H1 (cell line): ENCODE measurements at regions not wholly inside any gene's neighbourhood (a gene's known extent, or its start where the extent isn't known, plus 50 kb on each side); places are given as distances from the start of the nearest gene placed in this dataset.

Experiments
- CTCF ChIA-PET: fragments of 300-600 bp; sonication (Branson Sonifier 250); formaldehyde crosslinking; loops from one replicate; lab custom pipeline; 2021; ENCODE audit not compliant: partially characterized antibody; lab: Charles Lee
- POLR2A ChIA-PET: fragments of 300-600 bp; sonication (Branson Sonifier 250); formaldehyde crosslinking; loops from one replicate; lab custom pipeline; 2021; ENCODE audit warnings: inconsistent platforms; ENCODE audit not compliant: partially characterized antibody; lab: Charles Lee
- DNase-seq, 2 experiments: peaks; one replicate each; pipeline versions ENCODE4 v3.0.0 to v3.0.0-alpha.2; 2010 to 2022; ENCODE audit warnings: low spot score in 2 of 2, low read depth in 1 of 2, mixed read lengths in 1 of 2
- FAIRE-seq: peaks from 2 replicates; lab custom pipeline; 2011; peaks lifted over from hg19 to GRCh38; lab: Jason Lieb, UNC
- H2AFZ ChIP-seq: 2 replicates; pipeline ENCODE4 v1.8.1; 2012; ENCODE audit warnings: low read length, inconsistent platforms
- H2AK5ac ChIP-seq: 2 replicates; pipeline ENCODE4 v1.6.1; 2013; ENCODE audit warnings: low read depth, low read length
- H2BK120ac ChIP-seq: replicated peaks from 2 replicates; pipeline ENCODE3; 2013; ENCODE audit warnings: low read depth, low read length, inconsistent platforms
- H2BK12ac ChIP-seq: 2 replicates; pipeline ENCODE4 v1.6.1; 2013; ENCODE audit warnings: low read depth, low read length
- H2BK15ac ChIP-seq: 2 replicates; pipeline ENCODE4 v1.6.1; 2013; ENCODE audit warnings: low read length
- H2BK20ac ChIP-seq: 2 replicates; pipeline ENCODE4 v1.6.1; 2013; ENCODE audit warnings: low read length
- H2BK5ac ChIP-seq: 2 replicates; pipeline ENCODE4 v1.6.1; 2013; ENCODE audit warnings: low read depth, low read length
- H3K14ac ChIP-seq: 2 replicates; pipeline ENCODE4 v1.6.1; 2013; ENCODE audit warnings: inconsistent platforms; ENCODE audit not compliant: insufficient read length
- H3K18ac ChIP-seq: 2 replicates; pipeline ENCODE4 v1.6.1; 2013; ENCODE audit warnings: low read length; ENCODE audit errors: extremely low read depth
- H3K23ac ChIP-seq: 2 replicates; pipeline ENCODE4 v1.6.1; 2013; ENCODE audit warnings: inconsistent platforms; ENCODE audit not compliant: insufficient read length
- H3K23me2 ChIP-seq: 2 replicates; pipeline ENCODE4 v1.6.1; 2013; ENCODE audit warnings: low read depth, low read length
- H3K27ac ChIP-seq: 2 replicates; pipeline ENCODE4 v1.6.1; 2011; ENCODE audit warnings: low read depth, low read length, inconsistent platforms
- H3K27me3 ChIP-seq, 4 experiments: replicated peaks in 1 of 4; 1 replicate in 1 of 4; 2 replicates in 3 of 4; pipeline versions ENCODE4 v1.6.1 to v1.8.1; 2011 to 2013; ENCODE audit warnings: low read length in 3 of 4, mild to moderate bottlenecking in 3 of 4, inconsistent platforms in 2 of 4, mixed read lengths in 2 of 4, moderate library complexity in 1 of 4; ENCODE audit not compliant: control insufficient read depth in 3 of 4, insufficient read depth in 3 of 4; ENCODE audit errors: extremely low read depth in 1 of 4
- H3K36me3 ChIP-seq, 4 experiments: 2 replicates each; pipeline versions ENCODE4 v1.6.1 to v1.8.1; 2011 to 2013; ENCODE audit warnings: mild to moderate bottlenecking in 4 of 4, low read length in 3 of 4, moderate library complexity in 2 of 4, control low read depth in 1 of 4, inconsistent platforms in 1 of 4; ENCODE audit not compliant: insufficient read depth in 4 of 4, control insufficient read depth in 2 of 4
- H3K4ac ChIP-seq: replicated peaks from 2 replicates; pipeline ENCODE3; 2013; ENCODE audit warnings: low read length, low read depth, mixed read lengths, inconsistent platforms; ENCODE audit not compliant: insufficient read length
- H3K4me1 ChIP-seq, 4 experiments: replicated peaks in 1 of 4; 1 replicate in 1 of 4; 2 replicates in 3 of 4; pipeline versions ENCODE4 v1.6.1 to v1.8.1; 2011 to 2013; ENCODE audit warnings: low read length in 3 of 4, inconsistent platforms in 2 of 4, mixed read lengths in 1 of 4; ENCODE audit not compliant: insufficient read depth in 4 of 4, control insufficient read depth in 3 of 4
- H3K4me2 ChIP-seq, 2 experiments: 2 replicates each; pipeline versions ENCODE4 v1.6.1 to v1.8.1; 2011 to 2013; ENCODE audit warnings: low read depth in 2 of 2, low read length in 2 of 2, control low read depth in 1 of 2, inconsistent platforms in 1 of 2, mild to moderate bottlenecking in 1 of 2; ENCODE audit not compliant: insufficient read depth in 1 of 2
- H3K4me3 ChIP-seq, 4 experiments: fragments of 200-600, 300-600 bp in 1 of 4; sonication (generic), shearing (Covaris generic), sonication (Bioruptor Twin) in 1 of 4; 2 replicates each; pipeline versions ENCODE4 v1.5.1 to v1.8.1; 2011 to 2016; ENCODE audit warnings: low read length in 4 of 4, low read depth in 3 of 4, control low read depth in 2 of 4, inconsistent platforms in 2 of 4, mild to moderate bottlenecking in 2 of 4, mixed read lengths in 1 of 4, moderate library complexity in 1 of 4; ENCODE audit not compliant: insufficient read depth in 2 of 4; ENCODE audit errors: extremely low read depth in 1 of 4
- H3K56ac ChIP-seq: replicated peaks from 2 replicates; pipeline ENCODE3; 2013; ENCODE audit warnings: low read depth, mild to moderate bottlenecking, mixed read lengths, low read length, inconsistent platforms; ENCODE audit not compliant: insufficient read length
- H3K79me1 ChIP-seq: 2 replicates; pipeline ENCODE4 v1.6.1; 2013; ENCODE audit warnings: low read depth, low read length, control low read depth
- H3K79me2 ChIP-seq, 2 experiments: 2 replicates each; pipeline versions ENCODE4 v1.6.1 to v1.8.1; 2012 to 2013; ENCODE audit warnings: low read length in 2 of 2, mild to moderate bottlenecking in 2 of 2, inconsistent platforms in 1 of 2; ENCODE audit not compliant: insufficient read depth in 2 of 2, control insufficient read depth in 1 of 2
- H3K9ac ChIP-seq, 4 experiments: replicated peaks in 1 of 4; 1 replicate in 1 of 4; 2 replicates in 3 of 4; pipeline versions ENCODE4 v1.6.1 to v1.8.1; 2011 to 2013; ENCODE audit warnings: low read depth in 3 of 4, low read length in 3 of 4, control low read depth in 2 of 4, mild to moderate bottlenecking in 2 of 4, moderate library complexity in 2 of 4, inconsistent platforms in 1 of 4; ENCODE audit errors: extremely low read depth in 1 of 4
- H3K9me3 ChIP-seq, 2 experiments: 2 replicates each; pipeline versions ENCODE4 v1.6.1 to v1.8.1; 2012 to 2013; ENCODE audit warnings: mild to moderate bottlenecking in 2 of 2, moderate library complexity in 2 of 2, control low read depth in 1 of 2, inconsistent platforms in 1 of 2, low read depth in 1 of 2, low read length in 1 of 2, mixed read lengths in 1 of 2; ENCODE audit not compliant: insufficient read depth in 2 of 2
- H4K20me1 ChIP-seq, 2 experiments: replicated peaks in 1 of 2; 2 replicates each; pipeline versions ENCODE3 to v1.8.1; 2011 to 2013; ENCODE audit warnings: inconsistent platforms in 2 of 2, low read length in 2 of 2, mild to moderate bottlenecking in 1 of 2; ENCODE audit not compliant: insufficient read depth in 2 of 2, control insufficient read depth in 1 of 2
- H4K5ac ChIP-seq: 2 replicates; pipeline ENCODE4 v1.6.1; 2013; ENCODE audit warnings: low read length, low read depth, mixed read lengths, inconsistent platforms; ENCODE audit not compliant: insufficient read length
- H4K8ac ChIP-seq: 2 replicates; pipeline ENCODE4 v1.8.0; 2013; ENCODE audit warnings: mild to moderate bottlenecking, moderate library complexity, low read length, inconsistent platforms; ENCODE audit not compliant: insufficient read depth; ENCODE audit errors: extremely low read depth
- H4K91ac ChIP-seq: replicated peaks from 2 replicates; pipeline ENCODE3; 2013; ENCODE audit warnings: low read length, mixed read lengths, inconsistent platforms; ENCODE audit not compliant: insufficient read length
- CREB1 ChIP-seq: IDR thresholded peaks from 2 replicates; pipeline ENCODE4 v1.6.1; 2012; ENCODE audit warnings: inconsistent platforms
- GTF2F1 ChIP-seq: IDR thresholded peaks from 2 replicates; pipeline ENCODE4 v1.6.1; 2012; ENCODE audit warnings: low read depth, low read length, improper control_type of control experiment, borderline replicate concordance
- JUND ChIP-seq: IDR thresholded peaks from 2 replicates; pipeline ENCODE4 v1.6.1; 2011; ENCODE audit warnings: mild to moderate bottlenecking, improper control_type of control experiment, low read length
- KDM1A ChIP-seq: fragments of 200-600, 300-600 bp; sonication (generic); IDR thresholded peaks from 2 replicates; pipeline ENCODE4 v1.7.1; 2016; ENCODE audit warnings: mild to moderate bottlenecking, low read length, borderline replicate concordance
- NRF1 ChIP-seq: IDR thresholded peaks from 2 replicates; pipeline ENCODE4 v1.6.1; 2011; ENCODE audit warnings: mild to moderate bottlenecking, low read depth, low read length, improper control_type of control experiment
- POU5F1 ChIP-seq: IDR thresholded peaks from 2 replicates; pipeline ENCODE4 v1.6.1; 2011; ENCODE audit warnings: low read depth, mild to moderate bottlenecking, low read length, moderate library complexity
- SP2 ChIP-seq: IDR thresholded peaks from 2 replicates; pipeline ENCODE4 v1.6.1; 2012; ENCODE audit warnings: mild to moderate bottlenecking, low read length, inconsistent platforms
- SP4 ChIP-seq: IDR thresholded peaks from 2 replicates; pipeline ENCODE4 v1.6.1; 2012; ENCODE audit warnings: low read length, inconsistent platforms
- TAF7 ChIP-seq: optimal IDR thresholded peaks from 2 replicates; pipeline ENCODE3; 2011; ENCODE audit warnings: low read depth, mild to moderate bottlenecking, inconsistent platforms, low read length, moderate library complexity, borderline replicate concordance
- WGBS, 2 experiments: shearing (Covaris generic) in 1 of 2; methylation state at CpG; one replicate each; pipeline versions ENCODE4 v1.1.6 to v1.1.7; 2013 to 2015; ENCODE audit warnings: low lambda C conversion rate in 2 of 2, mixed read lengths in 2 of 2, inconsistent platforms in 1 of 2, low coverage in 1 of 2, missing lambda C conversion rate in 1 of 2; ENCODE audit not compliant: insufficient replicate concordance in 2 of 2, insufficient coverage in 1 of 2, insufficient read length in 1 of 2; ENCODE audit errors: extremely low coverage in 1 of 2, missing lambda C conversion rate in 1 of 2; 5-methylcytosine and 5-hydroxymethylcytosine counted together
- TF ChIP-seq, protein P1 (sequence below), 3 experiments: IDR thresholded peaks; 1 replicate in 2 of 3; 2 replicates in 1 of 3; pipeline versions ENCODE4 v1.5.1 to v1.6.1; 2011; ENCODE audit warnings: low read length in 3 of 3, mild to moderate bottlenecking in 3 of 3, inconsistent platforms in 2 of 3, low read depth in 1 of 3, moderate library complexity in 1 of 3; ENCODE audit not compliant: insufficient read depth in 1 of 3; ENCODE audit errors: control extremely low read depth in 1 of 3

- Histone ChIP-seq H3K79me1 (no peaks in the 10 kb centered on the region), H3K4me2 (no peak overlapping the region), H4K20me1 (no peaks in the 10 kb centered on the region), H3K27me3 (no peaks in the 10 kb centered on the region; a peak in 1 of 7 replicates), H3K4me1 (peaks cover 0 to 3% (median 2%) of the 10 kb centered on the region in 4 experiments; a peak in 2 of 7 replicates), H3K36me3 (no peaks in the 10 kb centered on the region), H2BK12ac (no peak overlapping the region), H3K9me3 (peaks cover 5 to 10% of the 10 kb centered on the region in 2 experiments; a peak in 3 of 4 replicates), H3K4ac (no peak overlapping the region), H2AFZ (no peak overlapping the region), H4K91ac (no peak overlapping the region), H2BK15ac (no peak overlapping the region), H2BK20ac (no peak overlapping the region), H3K18ac (no peak overlapping the region), H3K56ac (no peak overlapping the region), H4K5ac (no peak overlapping the region), H2BK5ac (no peak overlapping the region), H4K8ac (no peak overlapping the region), H3K23me2 (no peaks in the 10 kb centered on the region), H3K9ac (no peak overlapping the region), H2BK120ac (no peak overlapping the region), H2AK5ac (no peak overlapping the region), H3K14ac (no peak overlapping the region), H3K79me2 (no peaks in the 10 kb centered on the region), H3K23ac (no peak overlapping the region), H3K27ac (no peak overlapping the region), H3K4me3 (no peak overlapping the region)
- ChIA-PET POLR2A (no interaction called here), CTCF (interaction anchor here (1.5 kb wide), 1 partner anchor 294 kb away, joined by 3 read pairs; no protein-coding TSS in a partner anchor)
- DNase-seq (no peak), FAIRE-seq (no peak)
- TF ChIP-seq SP2: no peak
- TF ChIP-seq POU5F1: no peak
- no peak for TF ChIP-seq KDM1A
- no peak for TF ChIP-seq GTF2F1
- TF ChIP-seq JUND: no peak
- no peak for TF ChIP-seq NRF1
- TF ChIP-seq CREB1: no peak
- no peak for TF ChIP-seq TAF7
- TF ChIP-seq, protein P1, sequence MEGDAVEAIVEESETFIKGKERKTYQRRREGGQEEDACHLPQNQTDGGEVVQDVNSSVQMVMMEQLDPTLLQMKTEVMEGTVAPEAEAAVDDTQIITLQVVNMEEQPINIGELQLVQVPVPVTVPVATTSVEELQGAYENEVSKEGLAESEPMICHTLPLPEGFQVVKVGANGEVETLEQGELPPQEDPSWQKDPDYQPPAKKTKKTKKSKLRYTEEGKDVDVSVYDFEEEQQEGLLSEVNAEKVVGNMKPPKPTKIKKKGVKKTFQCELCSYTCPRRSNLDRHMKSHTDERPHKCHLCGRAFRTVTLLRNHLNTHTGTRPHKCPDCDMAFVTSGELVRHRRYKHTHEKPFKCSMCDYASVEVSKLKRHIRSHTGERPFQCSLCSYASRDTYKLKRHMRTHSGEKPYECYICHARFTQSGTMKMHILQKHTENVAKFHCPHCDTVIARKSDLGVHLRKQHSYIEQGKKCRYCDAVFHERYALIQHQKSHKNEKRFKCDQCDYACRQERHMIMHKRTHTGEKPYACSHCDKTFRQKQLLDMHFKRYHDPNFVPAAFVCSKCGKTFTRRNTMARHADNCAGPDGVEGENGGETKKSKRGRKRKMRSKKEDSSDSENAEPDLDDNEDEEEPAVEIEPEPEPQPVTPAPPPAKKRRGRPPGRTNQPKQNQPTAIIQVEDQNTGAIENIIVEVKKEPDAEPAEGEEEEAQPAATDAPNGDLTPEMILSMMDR (IDR thresholded peaks at IDR 0.05; ENCODE audit: control extremely low read depth in 1 of 3, insufficient read depth in 1 of 3, low read depth in 1 of 3, low read length in 3 of 3): no peak
- no peak for TF ChIP-seq SP4
- WGBS, 2 experiments: 93% methylated on average over 3 of the region's 3 CpGs; no CpG with 5 or more reads in 1 of the 2 experiments
These were observed 93.6 kb upstream of the ZNF678 start for GRCh38 chr1:227469708-227470107.
